ENCODE measurements at regions not wholly inside any gene's neighbourhood (a gene's known extent, or its start where the extent isn't known, plus 50 kb on each side); places are given as distances from the start of the nearest gene placed in this dataset.

GRCh38 chr2:129491308-129491707 lies 488.2 kb upstream of the RAB6C start:
- Histone ChIP-seq H3K36me3 (no peaks in the 10 kb centered on the region), H3K4me1 (no peaks in the 10 kb centered on the region), H3K9me3 (no peaks in the 10 kb centered on the region), H3K27ac (no peak overlapping the region), H3K27me3 (no peaks in the 10 kb centered on the region), H3K4me3 (replicated peaks in 1 of 3) (no peak overlapping the region)
- WGBS, 2 donors = 65 to 68% methylated on average over 2 of the region's 2 CpGs
- no peak for DNase-seq
- TF ChIP-seq CTCF (IDR thresholded peaks at IDR 0.05) = no peak
- no peak for TF ChIP-seq POLR2A (IDR thresholded peaks at IDR 0.05)
- intact Hi-C loops (cut with DNase I) = no loop called here

- DNase-seq = no peak
- H3K27ac ChIP-seq = no peak overlapping the region
- H3K27me3 ChIP-seq = no peaks in the 10 kb centered on the region
- no peaks in the 10 kb centered on the region for H3K36me3 ChIP-seq
- H3K4me1 ChIP-seq = no peaks in the 10 kb centered on the region
- H3K4me3 ChIP-seq (replicated peaks in 1 of 3) = no peak overlapping the region
- intact Hi-C loops (cut with DNase I) = no loop called here
- no peaks in the 10 kb centered on the region for H3K9me3 ChIP-seq
- 88 to 92% methylated on average over 4 of the region's 4 CpGs for WGBS, 2 donors
- TF ChIP-seq CTCF (IDR thresholded peaks at IDR 0.05) = no peak
- no peak for TF ChIP-seq POLR2A (IDR thresholded peaks at IDR 0.05)
These were observed 486.9 kb upstream of the RAB6C start for GRCh38 chr2:129492548-129492947.

- no peaks in the 10 kb centered on the region for H3K9me3 ChIP-seq
- TF ChIP-seq CTCF (IDR thresholded peaks at IDR 0.05) (no peak), POLR2A (IDR thresholded peaks at IDR 0.05) (no peak)
- H3K4me3 ChIP-seq (replicated peaks in 1 of 3) = no peak overlapping the region
- no peaks in the 10 kb centered on the region for H3K4me1 ChIP-seq
- WGBS, 2 donors = 58 to 80% methylated on average over 2 of the region's 2 CpGs
- no peaks in the 10 kb centered on the region for H3K36me3 ChIP-seq
- H3K27ac ChIP-seq = no peak overlapping the region
- DNase-seq = no peak
- H3K27me3 ChIP-seq = no peaks in the 10 kb centered on the region
- intact Hi-C loops (cut with DNase I) = no loop called here
These were observed 479.7 kb upstream of the RAB6C start for GRCh38 chr2:129499747-129500146.

GRCh38 chr2:129502781-129503180 lies 476.7 kb upstream of the RAB6C start:
- no peaks in the 10 kb centered on the region for H3K36me3 ChIP-seq
- no peaks in the 10 kb centered on the region for H3K27me3 ChIP-seq
- no peak overlapping the region for H3K27ac ChIP-seq
- DNase-seq = no peak
- WGBS, 2 donors = 44 to 57% methylated on average over 4 of the region's 4 CpGs
- no peak overlapping the region for H3K4me3 ChIP-seq (replicated peaks in 1 of 3)
- H3K4me1 ChIP-seq = no peaks in the 10 kb centered on the region
- intact Hi-C loops (cut with DNase I) = no loop called here
- TF ChIP-seq CTCF (IDR thresholded peaks at IDR 0.05) = no peak
- no peak for TF ChIP-seq POLR2A (IDR thresholded peaks at IDR 0.05)
- no peaks in the 10 kb centered on the region for H3K9me3 ChIP-seq

GRCh38 chr2:129504646-129505045 lies 474.8 kb upstream of the RAB6C start:
- Histone ChIP-seq H3K4me1 (no peaks in the 10 kb centered on the region), H3K9me3 (no peaks in the 10 kb centered on the region), H3K27me3 (no peaks in the 10 kb centered on the region), H3K4me3 (replicated peaks in 1 of 3) (no peak overlapping the region), H3K27ac (no peak overlapping the region), H3K36me3 (no peaks in the 10 kb centered on the region)
- WGBS, 2 donors = 75 to 78% methylated on average over 3 of the region's 3 CpGs
- TF ChIP-seq CTCF (IDR thresholded peaks at IDR 0.05) = no peak
- TF ChIP-seq POLR2A (IDR thresholded peaks at IDR 0.05) = no peak
- no peak for DNase-seq
- intact Hi-C loops (cut with DNase I) = no loop called here

Data from thyroid gland (tissue), 4 donors.